ENCODE measurements at regions not wholly inside any gene's neighbourhood (a gene's known extent, or its start where the extent isn't known, plus 50 kb on each side); places are given as distances from the start of the nearest gene placed in this dataset.

DNA sequence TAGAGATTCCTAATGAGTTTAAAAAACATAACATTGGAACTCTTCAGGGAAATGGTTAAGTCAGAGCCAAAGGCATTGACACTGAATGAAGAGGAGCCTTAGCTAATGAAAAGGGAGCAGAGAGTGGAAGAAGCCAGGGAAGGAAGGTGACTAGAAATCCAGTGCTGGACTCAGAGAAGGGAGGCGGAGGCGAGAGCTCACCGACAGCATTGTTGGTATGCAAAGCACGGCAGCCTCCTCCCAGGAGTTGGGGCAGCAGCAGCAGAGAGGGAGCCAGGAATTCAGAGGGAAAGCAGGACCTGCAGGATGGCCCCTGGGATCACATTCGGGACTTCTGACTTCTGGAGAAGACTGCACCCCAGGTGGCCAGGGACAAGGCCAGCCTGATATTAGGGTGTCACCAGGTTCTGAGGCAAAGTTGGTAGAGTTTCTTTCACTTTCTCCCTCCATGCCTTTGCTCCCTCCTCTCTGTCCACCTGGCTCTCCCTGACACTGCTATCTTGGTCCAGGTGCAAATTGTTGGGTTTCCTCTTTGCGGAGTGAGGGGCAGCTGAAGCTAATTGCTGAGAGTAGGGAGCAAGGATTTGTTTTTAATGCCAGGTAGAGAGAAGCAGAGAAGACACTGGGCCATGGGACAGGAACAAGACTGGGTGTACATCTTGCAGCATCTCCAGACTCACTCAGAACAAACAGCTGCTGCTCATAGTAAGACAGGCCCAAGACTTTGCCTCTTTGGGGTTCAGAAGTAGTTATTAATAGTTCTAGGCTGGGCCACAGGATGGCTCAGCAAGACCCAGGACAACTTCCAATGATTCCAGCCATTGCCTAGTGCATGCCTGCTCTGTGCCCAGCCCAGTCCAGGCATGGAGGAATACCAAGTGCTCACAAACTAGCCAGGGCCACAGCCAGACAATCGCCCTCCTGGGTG is 157.9 kb downstream of the TLE3 start:
- Histone ChIP-seq H3K36me3 (no peaks in the 10 kb centered on the region), H3K27ac (no peak overlapping the region), H3K4me3 (ENCODE audit: low read depth, low read length) (no peak overlapping the region), H3K27me3 (ENCODE audit: insufficient read depth, low read depth, severe bottlenecking) (no peaks in the 10 kb centered on the region), H3K9me3 (ENCODE audit: severe bottlenecking) (no peaks in the 10 kb centered on the region)
- TF ChIP-seq CTCF (IDR thresholded peaks at IDR 0.05; ENCODE audit: low read depth, low read length), result no peak
- no peak for DNase-seq

- no peak for TF ChIP-seq CTCF (IDR thresholded peaks at IDR 0.05; ENCODE audit: low read depth, low read length)
- no peak overlapping the region for H3K4me3 ChIP-seq (ENCODE audit: low read depth, low read length)
- H3K27me3 ChIP-seq (ENCODE audit: insufficient read depth, low read depth, severe bottlenecking), result no peaks in the 10 kb centered on the region
- H3K9me3 ChIP-seq (ENCODE audit: severe bottlenecking), result no peaks in the 10 kb centered on the region
- H3K36me3 ChIP-seq, result no peaks in the 10 kb centered on the region
- no peak for DNase-seq
- no peak overlapping the region for H3K27ac ChIP-seq
These were observed 157.0 kb downstream of the TLE3 start for GRCh38 chr15:69940441-69941300.

- no peaks in the 10 kb centered on the region for H3K27me3 ChIP-seq (ENCODE audit: insufficient read depth, low read depth, severe bottlenecking)
These were observed 156.5 kb downstream of the TLE3 start for GRCh38 chr15:69941301-69941605.

DNA sequence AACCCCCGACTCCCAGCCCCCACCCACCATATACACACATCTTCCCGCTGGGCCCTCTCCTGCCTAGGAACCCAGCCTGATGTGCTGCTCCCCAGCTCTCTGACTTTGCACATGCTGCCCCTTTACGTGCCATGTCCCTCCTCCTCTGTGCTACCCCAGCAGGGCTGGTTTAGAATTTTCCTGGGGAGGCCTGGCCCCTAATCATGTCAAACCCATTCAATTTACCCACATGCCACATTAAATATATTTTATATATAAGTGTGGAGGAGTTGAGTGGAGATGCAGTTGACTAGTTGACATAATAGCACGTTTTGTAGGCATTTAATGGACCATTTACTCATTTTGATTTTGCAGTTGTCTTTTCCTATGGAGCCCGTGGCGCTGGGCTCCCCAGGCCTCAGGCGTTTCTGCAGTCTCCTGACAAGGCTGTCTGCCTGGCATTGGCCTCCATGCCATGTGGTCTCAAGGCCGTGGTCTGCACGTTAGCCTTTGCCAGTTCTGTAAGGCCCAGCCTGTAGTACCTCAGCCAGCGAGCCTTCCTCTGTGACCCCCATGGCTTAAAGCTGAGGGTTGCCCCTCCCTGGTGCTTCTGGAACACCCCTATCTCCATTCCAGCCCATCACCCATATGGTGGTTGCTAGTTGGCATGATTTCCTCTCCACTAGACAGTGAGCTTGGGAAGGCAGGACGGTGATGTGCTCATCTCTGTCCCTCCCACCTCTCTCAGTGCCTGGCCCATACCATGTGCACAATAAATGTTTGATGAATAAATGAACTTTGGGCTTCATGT is 155.8 kb downstream of the TLE3 start:
- TF ChIP-seq CTCF (IDR thresholded peaks at IDR 0.05; ENCODE audit: low read depth, low read length), result no peak
- no peaks in the 10 kb centered on the region for H3K9me3 ChIP-seq (ENCODE audit: severe bottlenecking)
- H3K36me3 ChIP-seq, result no peaks in the 10 kb centered on the region
- no peak for DNase-seq
- no peaks in the 10 kb centered on the region for H3K27me3 ChIP-seq (ENCODE audit: insufficient read depth, low read depth, severe bottlenecking)
- no peak overlapping the region for H3K27ac ChIP-seq
- H3K4me3 ChIP-seq (ENCODE audit: low read depth, low read length), result no peak overlapping the region

More at GRCh38 chr15:69941301-69941605, 156.5 kb downstream of the TLE3 start:
- no peaks in the 10 kb centered on the region for H3K9me3 ChIP-seq (ENCODE audit: severe bottlenecking)
- DNase-seq, result no peak
- TF ChIP-seq CTCF (IDR thresholded peaks at IDR 0.05; ENCODE audit: low read depth, low read length), result no peak
- H3K36me3 ChIP-seq, result no peaks in the 10 kb centered on the region
- H3K4me3 ChIP-seq (ENCODE audit: low read depth, low read length), result no peak overlapping the region
- H3K27ac ChIP-seq, result no peak overlapping the region

GRCh38 chr15:69943637-69944036 is 154.1 kb downstream of the TLE3 start:
- Histone ChIP-seq H3K27me3 (ENCODE audit: insufficient read depth, low read depth, severe bottlenecking) (no peaks in the 10 kb centered on the region), H3K36me3 (no peaks in the 10 kb centered on the region), H3K9me3 (ENCODE audit: severe bottlenecking) (no peaks in the 10 kb centered on the region), H3K4me3 (ENCODE audit: low read depth, low read length) (no peak overlapping the region), H3K27ac (no peak overlapping the region)
- no peak for DNase-seq
- no peak for TF ChIP-seq CTCF (IDR thresholded peaks at IDR 0.05; ENCODE audit: low read depth, low read length)

Data from WERI-Rb-1 (cell line).